Endodermal cell (in vitro differentiated cells): ENCODE measurements at regions not wholly inside any gene's neighbourhood (a gene's known extent, or its start where the extent isn't known, plus 50 kb on each side); places are given as distances from the start of the nearest gene placed in this dataset.

Experiments
- DNase-seq: peaks from one replicate; pipeline ENCODE4 v3.0.0-alpha.2; 2017
- H3K27ac ChIP-seq: 2 replicates; pipeline ENCODE4 v1.5.1; 2013; ENCODE audit warnings: mild to moderate bottlenecking, low read depth, low read length, moderate library complexity
- H3K27me3 ChIP-seq: 2 replicates; pipeline ENCODE4 v1.6.1; 2013; ENCODE audit warnings: mild to moderate bottlenecking, low read length, moderate library complexity; ENCODE audit not compliant: insufficient read depth, control insufficient read depth, poor library complexity, severe bottlenecking
- H3K36me3 ChIP-seq: 2 replicates; pipeline ENCODE4 v1.7.0; 2013; ENCODE audit warnings: mild to moderate bottlenecking, low read length, moderate library complexity; ENCODE audit not compliant: control insufficient read depth, insufficient read depth
- H3K4me1 ChIP-seq: one replicate; pipeline ENCODE4 v1.7.0; 2013; ENCODE audit warnings: low read length; ENCODE audit not compliant: control insufficient read depth, insufficient read depth
- H3K4me3 ChIP-seq: 2 replicates; pipeline ENCODE4 v1.5.1; 2013; ENCODE audit warnings: mild to moderate bottlenecking, low read length, moderate library complexity
- H3K9ac ChIP-seq: 2 replicates; pipeline ENCODE4 v1.6.1; 2013; ENCODE audit warnings: mild to moderate bottlenecking, low read length, moderate library complexity; ENCODE audit not compliant: poor library complexity, severe bottlenecking; ENCODE audit errors: extremely low read depth
- H3K9me3 ChIP-seq: 2 replicates; pipeline ENCODE4 v1.6.1; 2013; ENCODE audit warnings: mild to moderate bottlenecking, low read length, moderate library complexity; ENCODE audit not compliant: control insufficient read depth
- H3K27ac Mint-ChIP-seq: 2 replicates; pipeline ENCODE4 v1.8.0; 2020; ENCODE audit warnings: mixed read lengths
- H3K27me3 Mint-ChIP-seq: 2 replicates; pipeline ENCODE4 v1.8.0; 2021; ENCODE audit warnings: mild to moderate bottlenecking, mixed read lengths; ENCODE audit not compliant: insufficient read depth
- H3K36me3 Mint-ChIP-seq: 2 replicates; pipeline ENCODE4 v1.8.0; 2020; ENCODE audit warnings: low read depth, mixed read lengths
- H3K4me1 Mint-ChIP-seq: 2 replicates; pipeline ENCODE4 v1.8.0; 2020; ENCODE audit warnings: mixed read lengths
- H3K4me3 Mint-ChIP-seq: 2 replicates; pipeline ENCODE4 v1.8.0; 2020; ENCODE audit warnings: mild to moderate bottlenecking, moderate library complexity, mixed read lengths
- H3K9me3 Mint-ChIP-seq: 2 replicates; pipeline ENCODE4 v1.8.0; 2020; ENCODE audit warnings: mild to moderate bottlenecking, mixed read lengths
- WGBS, 2 experiments: methylation state at CpG; one replicate each; pipeline versions ENCODE4 v1.1.5 to v1.1.7; 2013; ENCODE audit warnings: missing lambda C conversion rate in 2 of 2, mixed read lengths in 1 of 2; ENCODE audit not compliant: insufficient coverage in 1 of 2, insufficient read length in 1 of 2; 5-methylcytosine and 5-hydroxymethylcytosine counted together
- TF ChIP-seq, protein P1 (sequence below): fragments of 200-600 bp; sonication (generic); conservative IDR thresholded peaks from 2 replicates; pipeline ENCODE4 v1.5.0; 2021; ENCODE audit warnings: antibody characterized with exemption, mild to moderate bottlenecking

DNA sequence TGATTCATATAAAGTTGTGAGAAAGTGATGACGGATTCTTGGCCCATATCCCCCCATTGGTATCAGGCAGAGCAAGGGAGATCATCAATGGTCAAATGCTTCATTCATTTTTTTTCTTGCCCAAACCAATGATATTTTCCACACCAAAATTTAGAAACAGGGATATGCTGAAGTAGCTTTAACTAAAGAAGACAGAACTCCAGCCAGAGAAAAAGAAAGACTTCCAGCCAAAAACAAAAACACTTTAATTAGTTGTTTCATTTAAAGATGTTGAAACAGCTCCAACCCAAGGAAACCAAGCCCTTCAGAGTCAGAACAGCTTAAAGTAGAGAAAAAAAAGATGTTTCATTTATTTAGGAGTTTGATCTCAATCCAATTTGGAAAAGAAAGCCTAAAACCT lies 358.9 kb upstream of the NBEA start:
- no peak for DNase-seq
- Mint-ChIP-seq H3K27ac (no peak overlapping the region), H3K4me3 (no peak overlapping the region), H3K9me3 (no peaks in the 10 kb centered on the region), H3K4me1 (no peaks in the 10 kb centered on the region), H3K36me3 (no peaks in the 10 kb centered on the region), H3K27me3 (peaks cover 21% of the 10 kb centered on the region)
- no peaks in the 10 kb centered on the region for H3K4me1 ChIP-seq
- TF ChIP-seq, protein P1, sequence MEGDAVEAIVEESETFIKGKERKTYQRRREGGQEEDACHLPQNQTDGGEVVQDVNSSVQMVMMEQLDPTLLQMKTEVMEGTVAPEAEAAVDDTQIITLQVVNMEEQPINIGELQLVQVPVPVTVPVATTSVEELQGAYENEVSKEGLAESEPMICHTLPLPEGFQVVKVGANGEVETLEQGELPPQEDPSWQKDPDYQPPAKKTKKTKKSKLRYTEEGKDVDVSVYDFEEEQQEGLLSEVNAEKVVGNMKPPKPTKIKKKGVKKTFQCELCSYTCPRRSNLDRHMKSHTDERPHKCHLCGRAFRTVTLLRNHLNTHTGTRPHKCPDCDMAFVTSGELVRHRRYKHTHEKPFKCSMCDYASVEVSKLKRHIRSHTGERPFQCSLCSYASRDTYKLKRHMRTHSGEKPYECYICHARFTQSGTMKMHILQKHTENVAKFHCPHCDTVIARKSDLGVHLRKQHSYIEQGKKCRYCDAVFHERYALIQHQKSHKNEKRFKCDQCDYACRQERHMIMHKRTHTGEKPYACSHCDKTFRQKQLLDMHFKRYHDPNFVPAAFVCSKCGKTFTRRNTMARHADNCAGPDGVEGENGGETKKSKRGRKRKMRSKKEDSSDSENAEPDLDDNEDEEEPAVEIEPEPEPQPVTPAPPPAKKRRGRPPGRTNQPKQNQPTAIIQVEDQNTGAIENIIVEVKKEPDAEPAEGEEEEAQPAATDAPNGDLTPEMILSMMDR, result no peak
- H3K27me3 ChIP-seq, result peaks cover 22% of the 10 kb centered on the region
- 88% methylated on average over 1 of the region's 1 CpG; no CpG with 5 or more reads in 1 of the 2 experiments for WGBS, 2 experiments
- no peaks in the 10 kb centered on the region for H3K9me3 ChIP-seq
- no peak overlapping the region for H3K9ac ChIP-seq
- H3K36me3 ChIP-seq, result no peaks in the 10 kb centered on the region
- no peak overlapping the region for H3K4me3 ChIP-seq
- no peak overlapping the region for H3K27ac ChIP-seq

DNA sequence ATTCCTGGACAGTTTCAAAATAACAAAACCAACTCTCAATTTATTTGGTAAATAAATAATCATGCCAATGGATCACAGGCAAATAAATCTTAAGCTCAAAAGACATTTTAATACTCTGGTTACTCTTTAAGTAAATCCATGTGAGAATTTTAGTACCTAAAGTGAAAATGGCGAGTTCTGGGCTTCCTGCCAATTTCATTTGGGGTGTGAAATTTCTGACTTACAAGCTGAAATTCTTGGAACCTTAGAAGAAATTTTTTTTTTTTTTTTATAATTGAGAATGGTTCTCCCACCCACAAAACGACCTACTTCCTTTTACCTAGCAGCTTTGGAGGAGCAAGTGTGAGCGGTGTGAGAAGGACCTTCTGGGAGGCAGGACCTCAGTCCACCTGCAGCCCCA lies 354.5 kb upstream of the NBEA start:
- WGBS, 2 experiments, result 88 to 100% methylated on average over 1 to 3 of the region's 3 CpGs
- TF ChIP-seq, protein P1, result no peak
- Histone ChIP-seq H3K9me3 (peaks cover 6% of the 10 kb centered on the region), H3K36me3 (no peaks in the 10 kb centered on the region), H3K27me3 (peaks cover 54% of the 10 kb centered on the region), H3K27ac (no peak overlapping the region), H3K9ac (no peak overlapping the region), H3K4me3 (no peak overlapping the region), H3K4me1 (no peaks in the 10 kb centered on the region)
- DNase-seq, result no peak
- Mint-ChIP-seq H3K4me1 (peaks cover 12% of the 10 kb centered on the region), H3K27me3 (peaks cover 51% of the 10 kb centered on the region), H3K4me3 (no peak overlapping the region), H3K36me3 (no peaks in the 10 kb centered on the region), H3K27ac (no peak overlapping the region), H3K9me3 (no peaks in the 10 kb centered on the region)

DNA sequence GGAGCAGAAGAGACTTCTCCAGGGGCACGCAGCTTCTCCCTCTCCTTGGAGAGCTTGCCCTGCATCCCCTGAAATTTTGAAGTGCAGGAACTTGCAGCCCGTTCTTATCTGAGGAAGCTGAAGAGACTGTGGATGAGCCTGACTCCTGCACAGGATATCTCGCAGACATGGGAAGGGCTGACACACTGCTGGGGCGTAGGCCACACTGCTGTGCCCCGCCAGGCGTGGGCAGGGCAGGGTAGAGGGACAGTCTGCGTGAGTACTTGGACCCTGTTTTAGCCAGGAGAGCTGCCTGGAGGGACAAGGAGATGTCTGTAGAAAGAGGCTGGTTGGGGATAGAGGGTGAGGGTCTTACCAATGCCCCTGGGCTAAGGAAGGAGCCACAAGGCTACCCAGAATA lies 353.7 kb upstream of the NBEA start:
- H3K27ac Mint-ChIP-seq, result no peak overlapping the region
- H3K9ac ChIP-seq, result no peak overlapping the region
- no peaks in the 10 kb centered on the region for H3K4me1 ChIP-seq
- TF ChIP-seq, protein P1, result no peak
- H3K36me3 Mint-ChIP-seq, result no peaks in the 10 kb centered on the region
- WGBS, 2 experiments, result 87 to 100% methylated on average over 2 to 7 of the region's 7 CpGs
- H3K36me3 ChIP-seq, result no peaks in the 10 kb centered on the region
- peaks cover 62% of the 10 kb centered on the region for H3K27me3 ChIP-seq
- no peak overlapping the region for H3K4me3 Mint-ChIP-seq
- H3K4me3 ChIP-seq, result no peak overlapping the region
- H3K4me1 Mint-ChIP-seq, result peaks cover 12% of the 10 kb centered on the region
- peaks cover 6% of the 10 kb centered on the region for H3K9me3 ChIP-seq
- H3K27me3 Mint-ChIP-seq, result peaks cover 59% of the 10 kb centered on the region
- no peak overlapping the region for H3K27ac ChIP-seq
- H3K9me3 Mint-ChIP-seq, result no peaks in the 10 kb centered on the region
- DNase-seq, result no peak
